HFF-Myc (cell line): ENCODE measurements at regions not wholly inside any gene's neighbourhood (a gene's known extent, or its start where the extent isn't known, plus 50 kb on each side); places are given as distances from the start of the nearest gene placed in this dataset.
A peak's percentile ranks its signal among the peaks of the same experiment; 100 is the strongest.

ENCODE experiments used
- DNase-seq: peaks from one replicate; pipeline ENCODE4 v3.0.0-alpha.2; 2011; ENCODE audit warnings: low read depth; ENCODE audit errors: extremely low read depth
- H3K4me3 ChIP-seq: replicated peaks from 2 replicates; pipeline ENCODE4 v1.5.1; 2011; ENCODE audit warnings: low read depth, mild to moderate bottlenecking, control low read depth, low read length
- CTCF ChIP-seq: IDR thresholded peaks from 2 replicates; pipeline ENCODE4 v1.5.1; 2012; ENCODE audit warnings: mild to moderate bottlenecking, low read depth, low read length, control low read depth; ENCODE audit errors: missing control alignments

- peak overlapping the region; percentile 34 for H3K4me3 ChIP-seq
- DNase-seq, result no peak
- TF ChIP-seq CTCF, result no peak
Observed at GRCh38 chr6:28589957-28590349, 64.3 kb downstream of the GPX5 start.

GRCh38 chr6:28597217-28597835 is 71.6 kb downstream of the GPX5 start:
- peak overlapping the region; percentile 25 for H3K4me3 ChIP-seq
- DNase-seq, result peak; percentile 44

GRCh38 chr6:28597924-28598722 is 72.4 kb downstream of the GPX5 start:
- no peak for DNase-seq
- no peak for TF ChIP-seq CTCF
- H3K4me3 ChIP-seq, result peak overlapping the region; percentile 25

More at GRCh38 chr6:28597217-28597835, 71.6 kb downstream of the GPX5 start:
- TF ChIP-seq CTCF, result no peak

GRCh38 chr6:28598757-28599686 is 73.3 kb downstream of the GPX5 start:
- no peak for TF ChIP-seq CTCF
- no peak overlapping the region for H3K4me3 ChIP-seq
- DNase-seq, result no peak

- no peak for DNase-seq
- TF ChIP-seq CTCF, result no peak
Observed at GRCh38 chr6:28600245-28600644, 74.6 kb downstream of the GPX5 start.

GRCh38 chr6:28603891-28604290 is 78.2 kb downstream of the GPX5 start:
- TF ChIP-seq CTCF, result no peak
- DNase-seq, result no peak
- no peak overlapping the region for H3K4me3 ChIP-seq

More at GRCh38 chr6:28600245-28600644, 74.6 kb downstream of the GPX5 start:
- no peak overlapping the region for H3K4me3 ChIP-seq
